NCI-H1694 (cell line): ENCODE measurements at regions not wholly inside any gene's neighbourhood (a gene's known extent, or its start where the extent isn't known, plus 50 kb on each side); places are given as distances from the start of the nearest gene placed in this dataset.
"Not testable (repeated sequence)": the region's sequence is repeated elsewhere in the genome, so short reads cannot be mapped to it uniquely, and the experiment has no call there.

ENCODE experiments used
- DNase-seq: peaks from one replicate; lab custom pipeline; 2025; lab: John Stamatoyannopoulos, UW

GRCh38 chr4:57324673-57325307 lies 214.6 kb upstream of the IGFBP7 start:
- no peak for DNase-seq

GRCh38 chr4:57320849-57321248 lies 210.7 kb upstream of the IGFBP7 start:
- DNase-seq, result no peak

- DNase-seq, result no peak
Measured at GRCh38 chr4:57320217-57320616, 210.0 kb upstream of the IGFBP7 start.

GRCh38 chr4:57318703-57319102 lies 208.5 kb upstream of the IGFBP7 start:
- no peak for DNase-seq

GRCh38 chr4:57314636-57315035 lies 204.5 kb upstream of the IGFBP7 start:
- DNase-seq, result no peak

GRCh38 chr4:57312296-57312695 lies 202.1 kb upstream of the IGFBP7 start:
- no peak for DNase-seq

GRCh38 chr4:57309658-57310057 lies 199.5 kb upstream of the IGFBP7 start:
- DNase-seq, result no peak

GRCh38 chr4:57308301-57308700 lies 198.1 kb upstream of the IGFBP7 start:
- DNase-seq, result no peak

- no peak for DNase-seq
Measured at GRCh38 chr4:57305836-57306235, 195.7 kb upstream of the IGFBP7 start.

GRCh38 chr4:57303012-57303751 lies 193.0 kb upstream of the IGFBP7 start:
- DNase-seq, result no peak

GRCh38 chr4:57300300-57300699 lies 190.1 kb upstream of the IGFBP7 start:
- not testable (repeated sequence) for DNase-seq

- DNase-seq, result no peak
Measured at GRCh38 chr4:57291911-57292310, 181.7 kb upstream of the IGFBP7 start.

GRCh38 chr4:57287687-57288604 lies 177.8 kb upstream of the IGFBP7 start:
- DNase-seq, result no peak

GRCh38 chr4:57282933-57283310 lies 172.7 kb upstream of the IGFBP7 start:
- no peak for DNase-seq

GRCh38 chr4:57280481-57280880 lies 170.3 kb upstream of the IGFBP7 start:
- DNase-seq, result no peak

GRCh38 chr4:57278780-57279179 lies 168.6 kb upstream of the IGFBP7 start:
- DNase-seq, result no peak

- DNase-seq, result no peak
Measured at GRCh38 chr4:57274082-57274481, 163.9 kb upstream of the IGFBP7 start.

- no peak for DNase-seq
Measured at GRCh38 chr4:57270346-57270745, 160.2 kb upstream of the IGFBP7 start.

- DNase-seq, result no peak
Measured at GRCh38 chr4:57265831-57266582, 155.8 kb upstream of the IGFBP7 start.

GRCh38 chr4:57254754-57255153 lies 144.6 kb upstream of the IGFBP7 start:
- no peak for DNase-seq

GRCh38 chr4:57249083-57249482 lies 138.9 kb upstream of the IGFBP7 start:
- DNase-seq, result no peak

GRCh38 chr4:57243076-57243475 lies 132.9 kb upstream of the IGFBP7 start:
- no peak for DNase-seq
